NB4 (cell line): ENCODE measurements at regions not wholly inside any gene's neighbourhood (a gene's known extent, or its start where the extent isn't known, plus 50 kb on each side); places are given as distances from the start of the nearest gene placed in this dataset.

ENCODE experiments used
- POLR2A ChIP-seq: IDR thresholded peaks from 2 replicates; pipeline ENCODE4 v1.6.1; 2011; ENCODE audit warnings: mild to moderate bottlenecking; ENCODE audit not compliant: insufficient read length; ENCODE audit errors: extremely low read depth
- TF ChIP-seq, protein P1 (sequence below): IDR thresholded peaks from one replicate; pipeline ENCODE4 v1.5.1; 2012; ENCODE audit warnings: low read depth, low read length

DNA sequence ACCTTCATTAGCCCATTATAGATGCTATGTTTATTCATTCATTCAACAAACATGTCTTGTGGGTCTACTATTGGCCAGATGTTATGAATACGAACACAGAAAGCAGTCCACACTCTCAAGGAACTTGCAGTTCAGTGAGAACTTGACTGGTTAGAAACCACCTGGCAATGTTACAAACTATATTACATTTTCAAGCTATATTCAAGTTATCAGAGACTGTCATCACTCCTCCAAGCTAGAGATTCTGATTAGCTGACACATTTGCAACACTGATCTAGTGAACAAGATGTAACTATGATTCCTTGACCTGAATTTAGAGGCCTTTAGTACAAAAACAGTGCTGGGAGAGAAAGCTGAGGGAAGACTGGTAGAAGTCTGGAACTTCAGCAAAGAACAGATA lies 170.7 kb upstream of the EEA1 start:
- no peak for TF ChIP-seq POLR2A
- TF ChIP-seq, protein P1, sequence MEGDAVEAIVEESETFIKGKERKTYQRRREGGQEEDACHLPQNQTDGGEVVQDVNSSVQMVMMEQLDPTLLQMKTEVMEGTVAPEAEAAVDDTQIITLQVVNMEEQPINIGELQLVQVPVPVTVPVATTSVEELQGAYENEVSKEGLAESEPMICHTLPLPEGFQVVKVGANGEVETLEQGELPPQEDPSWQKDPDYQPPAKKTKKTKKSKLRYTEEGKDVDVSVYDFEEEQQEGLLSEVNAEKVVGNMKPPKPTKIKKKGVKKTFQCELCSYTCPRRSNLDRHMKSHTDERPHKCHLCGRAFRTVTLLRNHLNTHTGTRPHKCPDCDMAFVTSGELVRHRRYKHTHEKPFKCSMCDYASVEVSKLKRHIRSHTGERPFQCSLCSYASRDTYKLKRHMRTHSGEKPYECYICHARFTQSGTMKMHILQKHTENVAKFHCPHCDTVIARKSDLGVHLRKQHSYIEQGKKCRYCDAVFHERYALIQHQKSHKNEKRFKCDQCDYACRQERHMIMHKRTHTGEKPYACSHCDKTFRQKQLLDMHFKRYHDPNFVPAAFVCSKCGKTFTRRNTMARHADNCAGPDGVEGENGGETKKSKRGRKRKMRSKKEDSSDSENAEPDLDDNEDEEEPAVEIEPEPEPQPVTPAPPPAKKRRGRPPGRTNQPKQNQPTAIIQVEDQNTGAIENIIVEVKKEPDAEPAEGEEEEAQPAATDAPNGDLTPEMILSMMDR, result no peak
